ENCODE measurements at regions not wholly inside any gene's neighbourhood (a gene's known extent, or its start where the extent isn't known, plus 50 kb on each side); places are given as distances from the start of the nearest gene placed in this dataset.

DNA sequence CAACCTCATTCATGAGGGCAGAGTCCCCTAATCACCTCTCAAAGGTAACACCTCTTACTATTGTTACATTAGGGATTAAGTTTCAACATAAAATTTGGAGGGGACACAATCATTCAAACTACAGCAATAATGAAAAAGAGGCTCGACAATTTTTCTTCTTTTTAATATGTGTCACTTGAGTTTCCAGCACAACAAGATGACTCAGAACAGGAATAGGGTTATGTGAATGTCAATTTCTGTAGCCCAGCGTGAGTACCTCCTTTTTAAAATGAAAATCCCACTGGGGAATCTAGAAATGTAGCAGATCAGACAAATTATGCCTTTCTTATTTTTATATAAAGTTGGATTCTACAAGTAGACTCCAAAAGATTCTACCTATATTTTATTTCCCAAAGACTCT lies 83.7 kb downstream of the ZNF330 start:
- ATAC-seq (no peak), FAIRE-seq (no peak)

More for the DNA sequence above, 83.7 kb downstream of the ZNF330 start:
- no peak overlapping the region for H3K9ac ChIP-seq (ENCODE audit: insufficient read depth in 1 of 2, low read depth in 2 of 2, low read length in 2 of 2)
- no peak for TF ChIP-seq HLTF (IDR thresholded peaks at IDR 0.05)
- TF ChIP-seq, protein P1, sequence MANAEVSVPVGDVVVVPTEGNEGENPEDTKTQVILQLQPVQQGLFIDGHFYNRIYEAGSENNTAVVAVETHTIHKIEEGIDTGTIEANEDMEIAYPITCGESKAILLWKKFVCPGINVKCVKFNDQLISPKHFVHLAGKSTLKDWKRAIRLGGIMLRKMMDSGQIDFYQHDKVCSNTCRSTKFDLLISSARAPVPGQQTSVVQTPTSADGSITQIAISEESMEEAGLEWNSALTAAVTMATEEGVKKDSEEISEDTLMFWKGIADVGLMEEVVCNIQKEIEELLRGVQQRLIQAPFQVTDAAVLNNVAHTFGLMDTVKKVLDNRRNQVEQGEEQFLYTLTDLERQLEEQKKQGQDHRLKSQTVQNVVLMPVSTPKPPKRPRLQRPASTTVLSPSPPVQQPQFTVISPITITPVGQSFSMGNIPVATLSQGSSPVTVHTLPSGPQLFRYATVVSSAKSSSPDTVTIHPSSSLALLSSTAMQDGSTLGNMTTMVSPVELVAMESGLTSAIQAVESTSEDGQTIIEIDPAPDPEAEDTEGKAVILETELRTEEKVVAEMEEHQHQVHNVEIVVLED (CRISPR knock-in tag; IDR thresholded peaks at IDR 0.05), result no peak
- TF ChIP-seq ZNF589 (CRISPR knock-in tag; IDR thresholded peaks at IDR 0.05; ENCODE audit: low read depth), result no peak
- no peak for TF ChIP-seq ADNP (tag; IDR thresholded peaks at IDR 0.05)
- TF ChIP-seq ILK (tag; IDR thresholded peaks at IDR 0.05; ENCODE audit: borderline replicate concordance, low read depth), result no peak
- TF ChIP-seq NR2F6 (CRISPR knock-in tag; IDR thresholded peaks at IDR 0.05), result no peak
- TF ChIP-seq ZNF263 (CRISPR knock-in tag; IDR thresholded peaks at IDR 0.05; ENCODE audit: borderline replicate concordance), result no peak
- TF ChIP-seq SIN3B (IDR thresholded peaks at IDR 0.05; ENCODE audit: low read depth), result no peak
- TF ChIP-seq SAFB2 (IDR thresholded peaks at IDR 0.05; ENCODE audit: borderline replicate concordance, low read depth, low read length, severe bottlenecking), result no peak
- TF ChIP-seq CREB3 (tag; conservative IDR thresholded peaks at IDR 0.05; ENCODE audit: low read depth), result no peak
- TF ChIP-seq RAD21 (CRISPR knock-in tag; conservative IDR thresholded peaks at IDR 0.05 in 1 of 2, IDR thresholded peaks at IDR 0.05 in 1 of 2), result no peak
- no peaks in the 10 kb centered on the region for H3K4me1 ChIP-seq (replicated peaks in 1 of 2; ENCODE audit: control insufficient read depth in 2 of 2, insufficient read depth in 2 of 2, low read length in 2 of 2)
- H3K79me2 ChIP-seq (ENCODE audit: control insufficient read depth, insufficient read depth, low read length), result no peaks in the 10 kb centered on the region
- no peak overlapping the region for H3K4me3 ChIP-seq
- POLR2A ChIA-PET, result no interaction called here
- H3K27ac ChIP-seq (ENCODE audit: extremely low read depth, low read depth, low read length), result no peak overlapping the region
- H3K9me3 ChIP-seq (replicated peaks; ENCODE audit: control insufficient read depth, insufficient read depth, low read depth, low read length), result no peaks in the 10 kb centered on the region
- no TSS peak for BruUV-seq (replicated peaks)
- H3K36me3 ChIP-seq (ENCODE audit: control insufficient read depth, insufficient read depth, low read length), result no peaks in the 10 kb centered on the region
- 0% methylated on average over 2 of the region's 2 CpGs for WGBS (ENCODE audit: insufficient coverage, low coverage, missing lambda C conversion rate)
- H4K20me1 ChIP-seq (replicated peaks; ENCODE audit: control insufficient read depth, insufficient read depth, low read length), result no peaks in the 10 kb centered on the region
- CTCF ChIA-PET (ENCODE audit: low intra/inter-chr PET ratio), result no interaction called here
- in situ Hi-C loops (cut with MboI) (no loop called here), intact Hi-C loops (cut with micrococcal nuclease) (loop anchor here (10.0 kb wide), 1 partner anchor 1540 kb away; the partner anchor contains the start of gene INPP4B)
- no peaks in the 10 kb centered on the region for H3K9me1 ChIP-seq (ENCODE audit: control insufficient read depth, insufficient read depth, low read length)
- H2AFZ ChIP-seq (ENCODE audit: low read depth, low read length), result no peak overlapping the region
- H3K4me2 ChIP-seq (ENCODE audit: insufficient read depth, low read length), result no peak overlapping the region
- no peak for DNase-seq (ENCODE audit: extremely low read depth in 1 of 4, low spot score in 3 of 4)
- no peaks in the 10 kb centered on the region for H3K27me3 ChIP-seq (ENCODE audit: control insufficient read depth in 2 of 2, insufficient read depth in 2 of 2, low read length in 2 of 2)
